ENCODE measurements at regions not wholly inside any gene's neighbourhood (a gene's known extent, or its start where the extent isn't known, plus 50 kb on each side); places are given as distances from the start of the nearest gene placed in this dataset.

GRCh38 chr3:66812741-66813140 lies 185.4 kb upstream of the KBTBD8 start:
- TF ChIP-seq CTCF (IDR thresholded peaks at IDR 0.05) (no peak), POLR2A (IDR thresholded peaks at IDR 0.05) (no peak)

All from ovary (tissue), 3 donors.